GM18867 (cell line): ENCODE measurements at regions not wholly inside any gene's neighbourhood (a gene's known extent, or its start where the extent isn't known, plus 50 kb on each side); places are given as distances from the start of the nearest gene placed in this dataset.
"Not testable (repeated sequence)": the region's sequence is repeated elsewhere in the genome, so short reads cannot be mapped to it uniquely, and the experiment has no call there.

Experiments
- ATAC-seq: cut with Tn5 transposase; IDR thresholded peaks from one replicate; pipeline ENCODE4 v1.9.1; 2021; ENCODE audit warnings: mild to moderate bottlenecking, moderate library complexity; ENCODE audit not compliant: unreplicated experiment

DNA sequence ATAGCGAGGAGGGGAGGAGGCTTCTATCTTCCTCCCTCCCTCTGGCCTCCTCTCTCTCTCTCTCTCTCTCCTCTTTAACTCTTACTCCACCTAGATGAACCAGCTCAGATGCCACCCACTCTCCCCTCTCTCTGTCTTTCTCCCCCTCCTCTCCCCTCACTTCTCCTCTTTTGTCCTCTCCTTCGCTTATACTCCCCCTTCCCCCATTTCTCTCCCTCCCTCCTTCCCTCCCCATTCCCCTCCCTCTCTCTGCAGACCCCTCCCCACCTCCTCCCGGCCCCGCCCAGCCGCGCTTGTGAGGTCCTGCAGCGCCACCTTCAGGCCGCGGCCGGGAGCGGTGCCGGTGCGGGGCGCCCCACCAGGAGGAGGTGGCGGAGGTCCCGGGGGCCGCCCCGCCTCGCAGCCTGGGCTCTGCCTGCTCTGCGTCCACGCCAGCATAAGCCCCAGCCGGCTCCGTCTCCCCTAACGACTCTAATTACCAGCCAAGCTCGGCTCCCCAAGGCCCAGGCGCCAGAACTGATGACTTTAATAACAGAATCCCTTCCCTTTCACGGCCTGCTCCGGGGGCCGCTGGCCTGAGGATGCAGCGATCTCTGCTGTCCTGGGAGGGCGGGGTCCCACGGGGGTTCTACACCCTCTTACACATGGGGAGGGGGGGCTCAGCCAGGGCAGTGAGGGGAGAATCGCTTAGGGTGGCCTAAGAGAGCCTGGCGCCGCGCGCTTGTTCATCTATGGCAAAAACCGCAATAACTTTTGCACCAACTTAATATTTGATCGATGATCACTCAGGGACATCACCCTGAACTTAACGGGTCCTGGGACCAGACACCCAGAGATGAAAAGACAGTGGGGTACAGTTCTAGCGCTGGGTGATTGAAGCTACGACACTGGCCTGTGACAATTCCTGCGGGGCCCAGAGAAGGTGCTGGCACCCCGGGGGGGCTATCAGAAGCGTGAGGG is 637.3 kb downstream of the MATN1 start:
- no peak for ATAC-seq

GRCh38 chr1:30084909-30085571 is 638.3 kb downstream of the MATN1 start:
- ATAC-seq: no peak

DNA sequence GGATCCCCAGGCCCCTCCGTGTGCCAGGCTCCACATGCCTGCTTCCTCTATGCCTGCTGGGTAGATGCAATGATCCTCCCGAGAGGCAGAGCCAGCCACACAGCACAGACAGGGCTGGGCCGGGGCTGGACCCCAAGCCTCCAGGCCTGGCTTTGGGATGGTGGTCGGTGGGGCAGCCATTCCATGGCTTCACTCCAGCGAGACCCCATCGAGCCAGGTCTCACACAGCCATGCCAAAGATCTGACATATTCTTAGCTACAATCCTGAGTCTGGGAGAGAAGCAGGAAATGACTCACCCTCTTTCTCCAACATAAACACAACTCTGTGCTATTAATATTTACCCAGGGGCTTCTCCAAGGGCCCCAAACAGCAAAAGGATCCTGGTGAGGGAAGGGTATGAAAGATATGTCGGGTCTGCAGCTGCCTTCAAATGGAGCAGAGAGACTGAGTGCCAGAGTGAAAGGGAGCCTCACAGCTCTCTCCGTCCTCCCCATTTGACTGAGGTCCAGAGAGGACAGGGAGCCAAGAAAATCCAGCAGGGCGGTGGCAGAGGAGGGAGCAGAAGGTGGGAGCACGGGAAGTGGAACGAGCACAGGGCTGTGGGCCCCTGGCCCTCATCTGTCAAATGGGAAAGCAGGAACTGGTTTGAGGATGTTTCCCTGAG is 639.5 kb downstream of the MATN1 start:
- ATAC-seq: no peak

- no peak for ATAC-seq
These were observed 641.8 kb downstream of the MATN1 start for GRCh38 chr1:30081379-30082102.

GRCh38 chr1:30075916-30076315 is 647.5 kb downstream of the MATN1 start:
- not testable (repeated sequence) for ATAC-seq

GRCh38 chr1:30068787-30069472 is 654.5 kb downstream of the MATN1 start:
- no peak for ATAC-seq

GRCh38 chr1:30064547-30064946 is 658.8 kb downstream of the MATN1 start:
- ATAC-seq: no peak

DNA sequence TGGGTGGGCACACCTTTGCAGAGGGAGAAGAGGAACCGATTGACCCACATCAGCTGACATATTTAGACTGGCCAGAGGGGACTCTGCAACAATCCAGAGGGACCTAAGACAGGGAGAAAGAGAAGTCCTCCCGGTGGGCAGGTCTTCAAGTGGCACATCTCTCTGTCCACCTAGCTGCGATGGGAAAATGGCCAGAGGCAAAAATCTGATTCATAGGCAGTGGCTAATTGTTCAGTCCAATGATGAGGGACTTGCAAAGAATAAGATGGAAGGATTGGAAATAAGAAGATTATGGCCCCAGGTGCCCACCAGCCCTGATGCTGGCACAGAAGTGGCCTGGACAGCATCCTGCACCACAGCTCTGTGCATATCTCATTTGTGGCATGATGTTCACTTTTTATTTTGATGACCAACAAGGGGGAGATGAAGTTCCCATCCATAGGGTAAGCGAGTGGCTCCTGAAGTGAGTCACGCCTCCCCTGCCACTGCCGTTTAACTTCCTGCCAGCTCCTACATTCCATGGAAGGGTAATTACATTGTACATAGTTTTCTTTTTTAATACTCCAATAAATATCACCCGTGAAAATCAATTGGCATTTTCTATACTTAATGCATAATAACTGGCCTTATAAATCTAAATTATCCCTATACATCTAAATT is 659.6 kb downstream of the MATN1 start:
- ATAC-seq: no peak

GRCh38 chr1:30061292-30062220 is 661.8 kb downstream of the MATN1 start:
- no peak for ATAC-seq

DNA sequence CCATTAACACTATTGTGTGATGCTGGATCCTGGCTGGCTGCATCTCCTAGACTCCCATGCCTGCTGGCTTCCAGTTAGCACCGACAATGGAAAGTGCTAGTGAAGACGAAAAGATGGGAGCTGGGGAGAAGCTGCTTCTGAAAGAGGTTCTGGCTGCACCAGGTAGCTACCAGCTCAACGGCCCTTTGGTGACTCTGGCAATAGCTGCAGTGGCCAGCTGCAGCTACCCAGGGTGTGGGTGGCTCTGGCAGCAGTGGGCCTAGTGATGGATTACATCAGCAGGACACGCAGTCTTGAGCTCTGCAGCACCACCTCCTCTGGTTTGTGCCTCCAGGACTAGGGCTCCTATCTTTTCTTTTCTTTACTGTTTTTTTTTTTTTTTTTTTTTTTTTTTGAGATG is 662.6 kb downstream of the MATN1 start:
- no peak for ATAC-seq

DNA sequence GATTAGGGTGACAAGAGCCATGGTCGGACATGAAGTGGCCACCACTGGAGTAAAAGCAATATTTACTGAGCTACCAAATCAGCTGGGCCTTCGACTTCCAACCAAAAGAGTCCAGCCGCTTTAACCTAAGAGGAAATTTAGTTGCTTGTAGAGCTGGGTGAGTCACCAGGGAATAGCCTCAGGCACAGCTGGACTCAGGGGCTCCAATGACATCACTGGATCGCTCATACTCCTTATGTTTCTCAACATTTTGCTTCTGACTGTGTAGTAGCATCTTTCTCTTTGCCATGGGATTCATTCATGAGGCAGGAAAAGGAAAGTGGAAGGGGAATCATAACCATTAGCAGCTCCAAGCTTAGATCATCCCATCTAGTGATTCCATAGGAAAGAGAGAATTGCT is 664.4 kb downstream of the MATN1 start:
- ATAC-seq: no peak

DNA sequence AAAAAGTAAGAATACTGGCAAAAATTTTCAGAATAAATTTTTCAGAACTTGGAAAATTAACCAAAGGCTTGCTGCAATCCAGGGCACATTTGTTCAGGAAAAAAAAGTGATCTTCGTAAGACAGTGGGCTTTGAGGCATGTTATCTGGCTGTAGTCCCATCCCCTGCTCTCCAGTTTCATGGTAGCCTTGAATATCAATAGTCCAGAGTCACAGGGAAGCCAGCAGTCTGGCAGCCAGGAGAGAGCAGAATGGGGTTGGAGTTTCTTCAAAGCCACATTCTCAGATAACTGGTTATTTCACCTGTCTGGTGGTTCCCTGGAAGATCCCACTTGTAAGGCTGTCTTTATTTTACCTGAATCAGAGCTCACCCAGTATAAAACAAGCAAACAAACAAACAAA is 669.3 kb downstream of the MATN1 start:
- no peak for ATAC-seq

- ATAC-seq: no peak
These were observed 671.2 kb downstream of the MATN1 start for GRCh38 chr1:30052178-30052577.

DNA sequence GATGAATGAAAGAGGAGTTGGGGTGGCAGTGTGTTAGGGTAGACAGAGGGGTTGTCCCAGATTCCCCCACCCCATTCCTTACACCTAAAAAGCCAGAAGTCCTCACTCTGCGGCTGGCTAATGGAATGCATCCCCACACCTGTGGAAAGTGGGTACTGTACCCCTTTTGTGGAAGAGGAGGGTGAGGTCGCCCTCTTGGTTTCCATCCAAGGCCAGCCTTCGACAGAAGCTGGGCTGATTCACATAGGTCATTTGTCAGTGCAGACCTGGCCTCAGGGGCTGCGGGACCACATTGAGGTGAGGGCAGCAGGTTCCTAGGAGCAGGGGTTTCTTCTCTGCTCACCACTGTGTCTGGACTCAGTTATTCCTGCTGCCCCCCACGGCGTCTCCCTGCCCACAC is 671.6 kb downstream of the MATN1 start:
- ATAC-seq: no peak

- no peak for ATAC-seq
These were observed 673.6 kb downstream of the MATN1 start for GRCh38 chr1:30049748-30050296.

- no peak for ATAC-seq
These were observed 674.5 kb downstream of the MATN1 start for GRCh38 chr1:30048905-30049304.

GRCh38 chr1:30047576-30047975 is 675.8 kb downstream of the MATN1 start:
- no peak for ATAC-seq

DNA sequence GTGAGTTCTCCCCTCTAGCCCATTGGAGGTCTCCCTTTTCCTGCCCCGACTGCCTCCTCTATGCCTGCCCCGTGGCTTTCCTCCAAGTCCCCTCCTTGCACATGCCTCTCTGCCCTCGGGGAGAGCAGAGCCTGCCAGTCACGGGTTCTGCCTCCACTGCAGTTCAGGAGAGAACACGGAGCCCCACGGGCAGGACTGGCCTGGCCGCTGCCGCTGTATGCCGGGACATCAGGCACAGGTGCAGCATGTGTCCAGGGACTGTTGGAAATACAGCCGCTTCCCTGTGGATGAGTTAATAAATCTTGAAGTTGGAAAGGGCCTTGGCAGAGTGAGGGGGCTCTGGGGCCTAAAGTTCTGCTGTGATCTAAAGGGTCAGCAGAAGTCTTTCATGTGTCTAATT is 676.6 kb downstream of the MATN1 start:
- no peak for ATAC-seq
